ENCODE measurements at regions not wholly inside any gene's neighbourhood (a gene's known extent, or its start where the extent isn't known, plus 50 kb on each side); places are given as distances from the start of the nearest gene placed in this dataset.

DNA sequence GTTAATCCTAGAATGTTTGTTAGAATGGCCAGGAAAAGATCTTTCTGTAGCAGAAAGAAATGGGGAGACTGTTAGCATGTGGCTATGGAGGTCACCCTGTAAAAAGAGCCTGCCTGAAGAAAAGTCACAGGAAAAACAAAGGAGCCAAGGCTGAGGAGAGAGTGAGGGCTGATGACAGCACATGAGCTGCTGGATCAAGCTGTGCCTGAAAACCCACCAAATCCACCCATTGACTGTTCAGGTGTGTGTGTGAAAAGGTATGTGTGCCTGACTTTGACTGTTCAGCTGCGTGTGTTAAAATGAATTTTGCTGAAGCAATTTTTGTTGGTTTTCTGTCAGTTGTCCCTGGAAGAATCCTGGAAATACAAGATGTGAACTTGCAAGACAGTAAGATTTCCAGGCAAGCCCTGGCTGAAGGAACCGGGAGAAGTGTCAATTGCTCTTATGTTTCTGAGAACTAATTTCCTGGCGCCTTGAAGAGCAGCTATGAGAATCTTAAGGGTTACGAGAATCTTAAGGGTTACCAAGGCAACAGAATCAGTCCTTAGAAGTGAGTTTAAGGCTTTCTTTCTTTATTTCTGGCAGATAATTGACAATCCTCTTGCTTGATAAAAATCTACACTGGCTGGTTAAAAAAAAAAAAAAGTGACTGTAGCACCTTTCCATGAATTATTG lies 73.0 kb upstream of the LGALSL start:
- no peak for DNase-seq

- no peak for DNase-seq
Observed at GRCh38 chr2:64383016-64383591, 70.9 kb upstream of the LGALSL start.

DNA sequence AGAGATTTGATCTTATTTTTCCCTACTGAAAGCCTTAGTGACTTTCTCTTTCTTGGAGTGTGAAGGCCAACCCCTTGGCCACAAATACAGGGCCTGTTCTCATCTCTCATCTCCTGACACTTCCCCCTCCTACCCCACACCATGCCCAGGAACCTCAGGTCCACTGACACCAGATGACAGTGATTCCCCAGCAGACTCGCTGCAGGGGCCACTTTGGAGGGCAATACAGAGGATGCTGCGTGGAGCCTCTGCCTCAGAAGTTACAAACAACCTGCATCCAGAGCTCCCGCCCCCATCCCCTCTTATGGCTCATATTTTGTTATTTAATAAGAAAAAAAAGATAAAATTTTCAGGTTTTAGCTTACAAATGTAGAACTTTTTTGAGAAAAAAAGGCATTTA lies 70.1 kb upstream of the LGALSL start:
- no peak for DNase-seq

DNA sequence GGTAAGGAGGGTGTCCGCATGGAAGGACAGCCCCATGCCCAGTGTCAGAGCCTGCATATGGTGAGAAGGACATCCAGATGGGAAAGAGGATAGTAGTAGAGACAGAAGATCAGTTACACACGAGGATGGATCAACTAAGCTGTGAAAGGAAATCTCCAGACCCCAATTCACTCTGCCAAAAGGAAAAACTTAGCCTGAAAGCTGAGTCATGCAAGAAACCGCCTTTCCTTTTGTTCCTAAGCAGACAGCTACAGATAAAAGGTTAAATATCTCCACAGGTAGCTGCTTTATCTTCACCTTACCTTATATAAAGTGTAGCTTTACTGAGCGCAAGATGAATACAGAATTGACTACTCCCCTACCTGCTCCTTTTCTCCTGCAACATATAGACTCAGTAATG lies 67.3 kb upstream of the LGALSL start:
- DNase-seq = no peak

DNA sequence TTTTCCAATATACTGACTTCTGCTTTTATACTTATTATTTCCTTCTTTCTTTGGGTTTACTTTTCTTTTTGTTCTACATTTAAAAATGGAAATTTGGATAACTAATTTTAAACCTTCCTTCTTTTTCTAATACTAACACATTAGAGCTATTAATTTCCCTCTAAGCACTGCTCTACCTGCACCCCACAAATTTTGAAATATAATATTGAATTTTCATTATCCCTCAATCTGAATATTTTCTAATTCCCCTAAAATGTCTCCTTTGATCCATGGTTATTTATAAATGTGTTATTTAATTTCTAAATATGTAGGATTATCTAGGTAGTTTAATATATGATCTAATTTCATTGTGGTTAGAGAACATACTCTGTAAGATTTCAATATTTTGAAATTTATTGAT lies 63.4 kb upstream of the LGALSL start:
- no peak for DNase-seq

DNA sequence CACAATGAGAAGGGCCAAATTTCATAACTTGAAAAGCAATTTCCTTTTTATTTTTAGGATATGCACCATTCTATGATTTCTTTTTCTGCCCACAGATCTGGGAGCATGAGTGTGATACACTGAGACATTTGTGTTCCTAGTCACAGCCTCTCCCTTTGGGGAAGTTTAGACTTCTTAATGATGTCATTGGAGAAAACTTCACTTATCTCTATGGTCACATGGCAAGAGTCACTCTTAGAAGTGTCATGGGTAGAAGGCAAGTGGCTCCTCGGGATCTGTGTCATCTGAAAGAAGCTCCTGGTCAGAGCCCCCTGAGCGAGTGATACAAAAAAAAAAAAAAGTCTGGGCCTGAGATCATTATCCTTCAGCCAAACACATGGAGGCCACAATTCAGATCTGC lies 62.5 kb upstream of the LGALSL start:
- no peak for DNase-seq

DNA sequence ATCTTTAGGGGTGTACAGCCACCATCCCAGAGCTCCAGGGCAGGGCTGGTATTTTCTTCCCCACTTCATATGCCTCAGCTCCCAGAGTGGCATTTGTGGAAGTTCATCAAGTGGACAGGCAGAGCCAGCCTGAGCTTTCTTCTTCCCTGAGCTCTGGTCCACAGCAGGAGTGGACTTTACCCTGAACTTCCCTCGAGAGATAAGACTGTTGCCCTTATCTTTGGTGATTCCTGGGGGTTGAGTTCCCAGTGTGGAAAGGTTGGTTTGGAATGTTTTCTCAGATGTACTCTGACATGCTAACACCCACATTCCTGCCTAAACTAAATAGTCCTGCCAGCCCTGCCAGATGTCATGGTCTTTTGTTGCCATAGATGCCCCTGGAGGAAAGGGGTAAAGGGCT lies 62.0 kb upstream of the LGALSL start:
- no peak for DNase-seq

DNA sequence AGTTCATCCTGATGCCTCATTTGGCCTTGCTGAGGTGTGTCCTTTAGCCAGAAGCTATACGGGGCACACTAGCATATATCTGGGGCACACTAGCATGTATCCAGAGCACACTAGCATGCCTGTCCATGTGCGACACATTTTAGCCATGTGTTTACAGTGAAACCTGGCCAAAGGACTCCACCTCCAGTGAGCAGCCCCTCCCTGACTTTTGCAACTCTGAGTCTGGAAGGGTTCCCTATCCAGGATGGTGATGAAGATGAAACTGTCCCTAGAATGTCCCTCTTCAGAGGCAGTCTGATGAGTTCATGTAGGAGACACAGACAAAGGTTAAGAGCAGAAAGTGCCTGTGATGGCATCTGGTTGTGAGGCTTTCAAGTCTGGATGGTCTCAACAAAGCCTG lies 61.4 kb upstream of the LGALSL start:
- DNase-seq = no peak

DNA sequence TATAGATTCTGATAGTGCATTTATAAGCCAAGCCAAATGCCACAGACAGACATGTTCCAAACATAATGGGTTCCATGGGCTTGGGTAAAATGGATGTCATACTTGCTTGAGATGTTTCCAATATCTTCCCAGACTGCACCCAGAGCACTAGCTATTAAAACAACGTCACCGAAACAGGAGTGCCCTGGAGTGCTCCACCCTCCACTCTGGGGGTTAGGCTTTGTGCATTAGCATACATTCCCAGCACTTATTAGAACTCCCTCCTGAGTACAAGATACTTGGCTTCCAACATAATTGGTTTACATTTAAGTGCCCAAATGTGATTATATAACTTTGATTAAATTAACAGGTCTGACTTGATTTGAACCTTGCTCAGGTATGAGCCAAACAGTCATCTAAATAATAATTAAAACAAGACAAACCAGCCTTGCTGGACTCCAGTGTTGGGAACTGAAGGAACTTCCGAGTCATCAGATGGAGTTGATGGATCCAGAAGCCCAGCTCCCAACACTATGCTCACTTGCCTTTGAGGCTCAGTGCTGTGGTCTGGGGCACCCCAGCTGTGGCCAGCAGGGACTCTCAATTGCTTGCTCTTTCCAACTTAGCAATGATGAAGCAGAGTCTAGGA lies 60.5 kb upstream of the LGALSL start:
- DNase-seq = no peak

GRCh38 chr2:64394153-64394552 lies 59.8 kb upstream of the LGALSL start:
- no peak for DNase-seq

GRCh38 chr2:64396001-64396400 lies 58.0 kb upstream of the LGALSL start:
- DNase-seq = no peak

DNA sequence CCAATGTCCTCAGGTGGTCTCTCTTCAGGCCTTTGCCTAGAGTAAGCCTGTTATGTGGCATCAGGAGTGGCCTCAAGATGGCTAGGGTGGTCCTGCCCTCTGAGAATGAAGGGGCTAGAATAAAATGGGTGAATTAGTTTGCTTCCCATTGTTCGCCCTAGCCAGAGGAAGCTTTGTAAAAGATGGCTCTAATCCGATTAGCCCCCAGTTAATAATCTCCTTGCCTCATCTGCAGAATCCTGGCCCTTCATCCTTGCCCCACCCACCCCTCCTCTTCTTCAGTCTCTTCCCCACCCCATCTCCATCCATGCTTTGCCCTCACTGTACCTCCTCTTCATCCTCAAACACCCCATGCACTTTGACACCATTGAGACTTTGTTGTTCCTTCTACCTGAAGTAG lies 57.4 kb upstream of the LGALSL start:
- no peak for DNase-seq

- DNase-seq = no peak
Observed at GRCh38 chr2:64398516-64399129, 55.3 kb upstream of the LGALSL start.

- no peak for DNase-seq
Observed at GRCh38 chr2:64399521-64399920, 54.4 kb upstream of the LGALSL start.

GRCh38 chr2:64400105-64400728 lies 53.7 kb upstream of the LGALSL start:
- DNase-seq = no peak

GRCh38 chr2:64400733-64401528 lies 53.0 kb upstream of the LGALSL start:
- DNase-seq = no peak

DNA sequence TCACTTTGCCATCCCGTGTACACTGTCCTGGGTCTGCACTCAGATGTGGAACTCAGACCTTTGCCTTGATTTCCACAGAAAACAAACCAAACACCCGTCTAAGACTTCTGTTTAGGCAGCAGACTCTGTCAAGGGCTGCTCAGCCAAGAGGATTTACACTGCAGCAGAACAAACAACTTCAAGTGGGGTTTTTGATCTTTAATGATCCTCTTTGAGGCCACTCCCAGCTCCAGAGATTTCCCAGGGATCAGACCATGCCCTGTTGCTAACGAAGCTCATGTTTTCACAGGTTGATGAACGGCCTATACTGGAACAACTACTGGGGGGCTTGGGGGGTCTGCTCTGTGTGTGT lies 52.5 kb upstream of the LGALSL start:
- DNase-seq = no peak

DNA sequence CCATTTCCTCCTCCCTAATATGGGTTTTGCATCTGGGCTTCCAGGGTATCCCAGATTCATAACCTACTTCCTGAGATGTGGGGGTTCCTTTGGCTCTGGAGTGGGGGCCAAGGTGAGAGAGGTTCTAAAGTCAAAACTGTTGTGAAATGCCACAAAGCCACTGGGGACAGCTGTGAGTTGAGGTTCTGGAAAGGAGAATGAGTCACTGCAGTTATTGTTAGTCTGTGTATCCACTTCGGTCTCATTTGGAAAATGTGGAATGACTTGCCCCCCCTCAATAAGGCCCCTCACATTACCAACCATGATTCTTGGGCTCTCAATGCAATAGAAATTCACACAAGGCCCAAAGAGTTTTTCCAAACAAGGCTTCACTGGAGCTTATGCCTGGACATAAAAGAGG lies 51.1 kb upstream of the LGALSL start:
- DNase-seq = no peak

GRCh38 chr2:64403426-64403825 lies 50.5 kb upstream of the LGALSL start:
- no peak for DNase-seq

DNA sequence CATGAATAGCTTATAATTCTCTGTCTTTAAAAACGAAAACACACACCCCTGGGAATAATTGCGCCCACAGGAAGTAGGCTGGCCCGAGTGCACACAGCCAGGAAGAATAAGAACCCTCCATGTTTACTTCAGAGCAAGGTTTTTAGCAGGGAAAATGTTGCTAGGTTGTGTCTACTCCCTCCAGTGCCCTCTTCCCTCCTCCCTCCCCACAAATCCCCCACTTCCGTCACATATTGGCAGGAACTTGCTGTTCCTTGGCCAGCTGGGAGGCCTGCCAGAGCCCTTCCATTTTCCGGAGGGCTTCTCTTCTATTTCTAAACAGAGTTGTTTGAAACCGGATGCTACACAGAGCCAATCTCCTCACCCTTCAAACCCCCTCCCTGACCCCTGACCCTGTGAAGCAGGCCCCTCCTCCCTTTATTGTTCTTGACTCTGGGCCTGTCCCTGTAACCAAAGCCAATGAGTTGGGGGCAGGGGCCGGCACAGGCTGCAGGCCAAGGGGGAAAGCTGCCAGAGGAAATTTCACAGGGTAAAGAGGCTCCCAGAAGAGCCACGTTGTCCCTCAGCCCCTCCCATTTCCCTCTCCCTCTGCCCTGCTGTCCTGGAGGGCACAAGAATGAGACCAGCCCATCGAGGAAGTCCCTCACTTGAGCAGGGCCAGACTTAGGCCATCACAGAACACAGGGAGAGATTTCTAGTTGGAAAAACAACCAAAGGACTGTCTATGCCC lies 49.8 kb upstream of the LGALSL start:
- DNase-seq = peak; percentile 94
